ENCODE measurements at regions not wholly inside any gene's neighbourhood (a gene's known extent, or its start where the extent isn't known, plus 50 kb on each side); places are given as distances from the start of the nearest gene placed in this dataset.

GRCh38 chr14:83899706-83900105 is 1630.2 kb upstream of the FLRT2 start:
- TF ChIP-seq CTCF (IDR thresholded peaks at IDR 0.05), result no peak
- TF ChIP-seq SIN3A (IDR thresholded peaks at IDR 0.05; ENCODE audit: borderline replicate concordance, insufficient read depth, low read depth, low read length), result no peak
